ENCODE measurements at regions not wholly inside any gene's neighbourhood (a gene's known extent, or its start where the extent isn't known, plus 50 kb on each side); places are given as distances from the start of the nearest gene placed in this dataset.

DNA sequence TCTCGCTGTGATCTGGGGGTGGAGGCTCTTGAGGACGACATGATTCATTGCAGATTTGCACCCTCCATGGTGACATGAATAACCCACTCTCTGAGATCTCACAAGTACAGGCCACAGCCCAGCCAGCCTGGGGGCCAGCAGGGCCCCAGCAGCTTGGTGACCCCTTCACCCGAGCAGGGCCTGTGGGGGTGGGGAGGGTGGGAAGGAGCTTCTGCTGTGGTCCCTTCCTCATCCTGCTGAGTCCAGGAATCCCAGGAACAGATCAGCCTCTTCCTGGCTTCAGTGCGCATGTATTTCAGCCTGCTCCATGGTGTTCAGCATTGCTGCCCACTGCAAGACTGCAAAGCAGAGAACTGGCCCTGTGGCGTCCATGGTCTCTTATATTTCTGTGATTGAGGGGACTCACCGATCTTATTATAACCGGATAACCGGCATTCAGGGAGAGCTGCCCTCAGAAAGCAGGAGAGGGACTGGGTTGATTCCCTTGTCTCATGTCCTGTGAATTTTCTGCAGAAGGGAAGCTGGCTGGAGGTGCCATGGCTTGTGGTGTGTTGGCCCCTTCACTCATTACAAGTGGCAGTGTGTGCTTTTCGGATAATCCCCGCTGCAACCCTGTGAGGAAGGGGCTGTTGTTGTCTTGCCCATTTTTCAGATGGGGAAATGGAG, 118.8 kb upstream of the FRMD1 start:
- Histone ChIP-seq H4K20me1 (ENCODE audit: insufficient read depth) (no peaks in the 10 kb centered on the region), H3K4me1 (ENCODE audit: control insufficient read depth in 1 of 2, insufficient read depth in 2 of 2, low read length in 2 of 2) (no peaks in the 10 kb centered on the region), H3K79me2 (ENCODE audit: insufficient read depth, low read length) (no peaks in the 10 kb centered on the region), H3K9ac (ENCODE audit: low read length) (no peak overlapping the region), H3K4me2 (ENCODE audit: low read length) (no peak overlapping the region), H3K4me3 (replicated peaks in 1 of 2; ENCODE audit: low read depth in 1 of 2, low read length in 2 of 2) (no peak overlapping the region), H3K9me2 (ENCODE audit: insufficient read depth) (no peaks in the 10 kb centered on the region), H2AFZ (ENCODE audit: low read depth, low read length, poor library complexity, severe bottlenecking) (no peak overlapping the region), H3K9me3 (ENCODE audit: control insufficient read depth in 1 of 2, insufficient read depth in 1 of 2, low read depth in 1 of 2, low read length in 2 of 2) (no peaks in the 10 kb centered on the region), H3K27me3 (ENCODE audit: insufficient read depth, low read length) (0 out of 2 replicates have a peak, but pooled peaks cover 7% of the 10 kb centered on the region), H3K36me3 (ENCODE audit: control insufficient read depth in 1 of 2, insufficient read depth in 2 of 2, low read length in 2 of 2) (no peaks in the 10 kb centered on the region), H3K27ac (ENCODE audit: low read depth, low read length) (no peak overlapping the region)
- RAD21 ChIA-PET (ENCODE audit: low non-redundant PET in 1 of 2, low total read pairs in 2 of 2, uncharacterized antibody in 2 of 2, unreplicated experiment in 2 of 2) = no interaction called here
- DNase-seq (ENCODE audit: low read depth, low spot score) (no peak), ATAC-seq (no peak)
- CTCF ChIA-PET = no interaction called here
- intact Hi-C loops (cut with micrococcal nuclease) = no loop called here
- POLR2A ChIA-PET = no interaction called here
- no TSS peak for BruUV-seq (replicated peaks)
- no peak for TF ChIP-seq EZH2 (IDR thresholded peaks at IDR 0.05)
- no peak for TF ChIP-seq POLR2AphosphoS5 (IDR thresholded peaks at IDR 0.05; ENCODE audit: low read depth, low read length)
- TF ChIP-seq SP1 (IDR thresholded peaks at IDR 0.05; ENCODE audit: low read depth) = no peak
- no peak for TF ChIP-seq YY1 (IDR thresholded peaks at IDR 0.05; ENCODE audit: extremely low read depth, insufficient replicate concordance, low read depth, low read length)

DNA sequence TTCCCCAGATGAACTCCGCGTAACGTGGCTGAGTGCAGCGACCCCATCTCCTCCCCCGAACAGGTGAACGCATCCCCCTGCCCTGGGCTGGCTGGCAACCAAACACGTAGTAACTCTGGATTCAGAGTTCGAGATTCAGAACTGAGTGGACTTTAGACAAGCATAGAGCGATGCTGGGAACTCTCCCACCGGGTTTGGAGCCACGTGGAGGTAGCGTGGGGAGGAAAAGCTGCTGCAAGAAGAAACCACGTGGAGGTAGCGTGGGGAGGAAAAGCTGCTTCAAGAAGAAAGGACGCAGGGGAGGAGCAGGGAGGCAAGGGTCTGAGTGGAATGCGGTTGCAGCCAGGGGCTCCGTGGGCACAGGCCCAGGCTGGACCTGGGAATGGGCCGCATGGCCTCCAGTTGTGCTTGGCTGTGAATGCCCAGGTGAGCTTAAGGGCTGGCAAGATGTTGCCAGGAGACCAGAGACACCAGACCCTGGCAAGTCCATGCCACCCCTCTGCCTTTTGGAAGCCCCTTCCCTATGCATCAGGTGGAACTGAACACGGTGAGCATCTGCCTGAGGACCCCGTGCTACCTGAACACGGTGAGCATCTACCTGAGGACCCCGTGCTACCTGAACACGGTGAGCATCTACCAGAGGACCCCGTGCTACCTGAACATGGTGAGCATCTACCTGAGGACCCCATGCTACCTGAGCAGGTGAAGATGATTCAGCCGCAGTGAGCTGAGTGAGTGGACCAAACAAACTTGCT, 118.0 kb upstream of the FRMD1 start:
- no peak overlapping the region for H3K9ac ChIP-seq (ENCODE audit: low read length)
- H4K20me1 ChIP-seq (ENCODE audit: insufficient read depth) = no peaks in the 10 kb centered on the region
- ChIA-PET CTCF (no interaction called here), POLR2A (no interaction called here), RAD21 (ENCODE audit: low non-redundant PET in 1 of 2, low total read pairs in 2 of 2, uncharacterized antibody in 2 of 2, unreplicated experiment in 2 of 2) (no interaction called here)
- H3K4me2 ChIP-seq (ENCODE audit: low read length) = no peak overlapping the region
- BruUV-seq (replicated peaks) = no TSS peak
- no peak overlapping the region for H3K4me3 ChIP-seq (replicated peaks in 1 of 2; ENCODE audit: low read depth in 1 of 2, low read length in 2 of 2)
- H3K9me2 ChIP-seq (ENCODE audit: insufficient read depth) = no peaks in the 10 kb centered on the region
- intact Hi-C loops (cut with micrococcal nuclease) = no loop called here
- H3K27me3 ChIP-seq (ENCODE audit: insufficient read depth, low read length) = peaks cover 14% of the 10 kb centered on the region; the same call in 1 of the 2 replicates
- H2AFZ ChIP-seq (ENCODE audit: low read depth, low read length, poor library complexity, severe bottlenecking) = no peak overlapping the region
- no peaks in the 10 kb centered on the region for H3K4me1 ChIP-seq (ENCODE audit: control insufficient read depth in 1 of 2, insufficient read depth in 2 of 2, low read length in 2 of 2)
- DNase-seq (ENCODE audit: low read depth, low spot score) (no peak), ATAC-seq (no peak)
- TF ChIP-seq POLR2AphosphoS5 (IDR thresholded peaks at IDR 0.05; ENCODE audit: low read depth, low read length) (no peak), SRF (IDR thresholded peaks at IDR 0.05; ENCODE audit: low read depth) (no peak), FOSL1 (IDR thresholded peaks at IDR 0.05; ENCODE audit: low read depth) (no peak), SIN3A (IDR thresholded peaks at IDR 0.05; ENCODE audit: low read depth) (no peak), EZH2 (IDR thresholded peaks at IDR 0.05) (no peak), CEBPB (IDR thresholded peaks at IDR 0.05; ENCODE audit: low read depth) (no peak), SP1 (IDR thresholded peaks at IDR 0.05; ENCODE audit: low read depth) (no peak), TCF7L2 (IDR thresholded peaks at IDR 0.05; ENCODE audit: borderline replicate concordance, extremely low read depth, insufficient read depth, insufficient read length) (no peak)
- TF ChIP-seq, protein P1, sequence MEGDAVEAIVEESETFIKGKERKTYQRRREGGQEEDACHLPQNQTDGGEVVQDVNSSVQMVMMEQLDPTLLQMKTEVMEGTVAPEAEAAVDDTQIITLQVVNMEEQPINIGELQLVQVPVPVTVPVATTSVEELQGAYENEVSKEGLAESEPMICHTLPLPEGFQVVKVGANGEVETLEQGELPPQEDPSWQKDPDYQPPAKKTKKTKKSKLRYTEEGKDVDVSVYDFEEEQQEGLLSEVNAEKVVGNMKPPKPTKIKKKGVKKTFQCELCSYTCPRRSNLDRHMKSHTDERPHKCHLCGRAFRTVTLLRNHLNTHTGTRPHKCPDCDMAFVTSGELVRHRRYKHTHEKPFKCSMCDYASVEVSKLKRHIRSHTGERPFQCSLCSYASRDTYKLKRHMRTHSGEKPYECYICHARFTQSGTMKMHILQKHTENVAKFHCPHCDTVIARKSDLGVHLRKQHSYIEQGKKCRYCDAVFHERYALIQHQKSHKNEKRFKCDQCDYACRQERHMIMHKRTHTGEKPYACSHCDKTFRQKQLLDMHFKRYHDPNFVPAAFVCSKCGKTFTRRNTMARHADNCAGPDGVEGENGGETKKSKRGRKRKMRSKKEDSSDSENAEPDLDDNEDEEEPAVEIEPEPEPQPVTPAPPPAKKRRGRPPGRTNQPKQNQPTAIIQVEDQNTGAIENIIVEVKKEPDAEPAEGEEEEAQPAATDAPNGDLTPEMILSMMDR (IDR thresholded peaks at IDR 0.05 in 2 of 3, conservative IDR thresholded peaks at IDR 0.05 in 1 of 3; ENCODE audit: borderline replicate concordance in 1 of 3, insufficient read depth in 1 of 3, low read depth in 2 of 3, low read length in 2 of 3) = no peak
- TF ChIP-seq, protein P2, sequence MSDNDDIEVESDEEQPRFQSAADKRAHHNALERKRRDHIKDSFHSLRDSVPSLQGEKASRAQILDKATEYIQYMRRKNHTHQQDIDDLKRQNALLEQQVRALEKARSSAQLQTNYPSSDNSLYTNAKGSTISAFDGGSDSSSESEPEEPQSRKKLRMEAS (IDR thresholded peaks at IDR 0.05) = no peak
- TF ChIP-seq, protein P3, sequence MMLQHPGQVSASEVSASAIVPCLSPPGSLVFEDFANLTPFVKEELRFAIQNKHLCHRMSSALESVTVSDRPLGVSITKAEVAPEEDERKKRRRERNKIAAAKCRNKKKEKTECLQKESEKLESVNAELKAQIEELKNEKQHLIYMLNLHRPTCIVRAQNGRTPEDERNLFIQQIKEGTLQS (IDR thresholded peaks at IDR 0.05) = no peak
- H3K36me3 ChIP-seq (ENCODE audit: control insufficient read depth in 1 of 2, insufficient read depth in 2 of 2, low read length in 2 of 2) = no peaks in the 10 kb centered on the region
- H3K27ac ChIP-seq (ENCODE audit: low read depth, low read length) = no peak overlapping the region
- H3K9me3 ChIP-seq (ENCODE audit: control insufficient read depth in 1 of 2, insufficient read depth in 1 of 2, low read depth in 1 of 2, low read length in 2 of 2) = no peaks in the 10 kb centered on the region
- no peaks in the 10 kb centered on the region for H3K79me2 ChIP-seq (ENCODE audit: insufficient read depth, low read length)
